ENCODE measurements at regions not wholly inside any gene's neighbourhood (a gene's known extent, or its start where the extent isn't known, plus 50 kb on each side); places are given as distances from the start of the nearest gene placed in this dataset.
A peak's percentile ranks its signal among the peaks of the same experiment; 100 is the strongest.

DNA sequence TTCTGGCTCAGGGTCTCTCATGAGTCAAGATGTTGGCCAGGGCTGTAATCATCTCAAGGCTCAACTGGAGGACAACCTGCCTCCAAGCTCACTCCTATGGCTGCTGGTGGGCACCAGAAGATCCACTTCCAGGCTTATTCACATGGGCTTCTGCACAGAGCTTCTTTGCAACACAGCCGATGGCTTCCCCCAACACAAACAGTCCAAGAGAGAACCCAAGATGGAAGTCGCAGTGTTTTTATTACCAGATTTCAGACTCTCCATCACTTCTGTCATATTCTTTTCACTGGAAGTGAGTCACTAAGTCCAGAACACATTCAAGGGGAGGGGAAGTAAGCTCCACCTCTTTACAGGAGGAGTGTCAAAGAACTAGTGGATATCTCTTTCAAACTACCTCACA is 75.5 kb downstream of the CD164 start:
- Histone ChIP-seq H3K9me3 (replicated peaks; ENCODE audit: control insufficient read depth, insufficient read depth, low read depth, low read length) (no peaks in the 10 kb centered on the region), H3K36me3 (ENCODE audit: control insufficient read depth, insufficient read depth, low read length) (no peaks in the 10 kb centered on the region), H3K27ac (ENCODE audit: extremely low read depth, low read depth, low read length) (no peak overlapping the region), H3K4me1 (replicated peaks in 1 of 2; ENCODE audit: control insufficient read depth in 2 of 2, insufficient read depth in 2 of 2, low read length in 2 of 2) (peaks cover 44 to 67% of the 10 kb centered on the region in 2 experiments), H3K4me2 (ENCODE audit: insufficient read depth, low read length) (peak overlapping the region; percentile 0; the same call in 1 of the 2 replicates), H3K9ac (ENCODE audit: insufficient read depth in 1 of 2, low read depth in 2 of 2, low read length in 2 of 2) (no peak overlapping the region), H3K4me3 (no peak overlapping the region), H3K9me1 (ENCODE audit: control insufficient read depth, insufficient read depth, low read length) (no peaks in the 10 kb centered on the region), H3K27me3 (ENCODE audit: control insufficient read depth in 2 of 2, insufficient read depth in 2 of 2, low read length in 2 of 2) (no peaks in the 10 kb centered on the region), H3K79me2 (ENCODE audit: control insufficient read depth, insufficient read depth, low read length) (no peaks in the 10 kb centered on the region), H4K20me1 (replicated peaks; ENCODE audit: control insufficient read depth, insufficient read depth, low read length) (no peaks in the 10 kb centered on the region), H2AFZ (ENCODE audit: low read depth, low read length) (peak overlapping the region; percentile 63; the same call in 1 of the 2 replicates)
- in situ Hi-C loops (cut with MboI) = no loop called here
- peak; percentile 33 to 75 (median 47) for DNase-seq (ENCODE audit: extremely low read depth in 1 of 4, low spot score in 3 of 4)
- intact Hi-C loops (cut with micrococcal nuclease) = no loop called here
- BruUV-seq (replicated peaks) = no TSS peak
- ATAC-seq = peak; percentile 65
- 25% methylated on average over 2 of the region's 2 CpGs for WGBS (ENCODE audit: insufficient coverage, low coverage, missing lambda C conversion rate)
- POLR2A ChIA-PET = interaction anchor here (1.0 to 2.2 kb wide), 4 partner anchors 7 to 12 kb away, joined by 5 to 8 read pairs (median 6); no protein-coding TSS in a partner anchor
- FAIRE-seq = peak; percentile 77
- CTCF ChIA-PET (ENCODE audit: low intra/inter-chr PET ratio) = no interaction called here
- TF ChIP-seq ATF7 (IDR thresholded peaks at IDR 0.05) (no peak), RNF2 (IDR thresholded peaks at IDR 0.05) (no peak), ZFP30 (CRISPR knock-in tag; IDR thresholded peaks at IDR 0.05; ENCODE audit: borderline replicate concordance) (no peak), EP300 (IDR thresholded peaks at IDR 0.05; ENCODE audit: low read length) (0 out of 2 replicates have a peak, but pooled peaks have one; percentile 4), ILK (tag; IDR thresholded peaks at IDR 0.05; ENCODE audit: borderline replicate concordance, low read depth) (peak; percentile 37; the same call in 1 of the 2 replicates), ZKSCAN8 (CRISPR knock-in tag; IDR thresholded peaks at IDR 0.05) (peak; percentile 58; the same call in 1 of the 2 replicates), NFE2L1 (tag; IDR thresholded peaks at IDR 0.05; ENCODE audit: borderline replicate concordance, low read depth) (peak; percentile 6; the same call in 1 of the 2 replicates), MEIS2 (IDR thresholded peaks at IDR 0.05; ENCODE audit: partially characterized antibody) (peak; percentile 67), YY1 (IDR thresholded peaks at IDR 0.05; ENCODE audit: borderline replicate concordance in 1 of 3, control insufficient read depth in 1 of 3, extremely low read depth in 1 of 3, insufficient read depth in 3 of 3, insufficient read length in 1 of 3, insufficient replicate concordance in 2 of 3, low read depth in 1 of 3, low read length in 2 of 3) (peak in 1 of 3 experiments; percentile 17), MTA1 (IDR thresholded peaks at IDR 0.05; ENCODE audit: borderline replicate concordance) (no peak), ZNF766 (CRISPR knock-in tag; conservative IDR thresholded peaks at IDR 0.05) (0 out of 2 replicates have a peak, but pooled peaks have one; percentile 36), DDX20 (tag; IDR thresholded peaks at IDR 0.05; ENCODE audit: low read depth) (peak; percentile 87), PTTG1 (tag; IDR thresholded peaks at IDR 0.05; ENCODE audit: low read depth) (peak; percentile 76), SMARCE1 (IDR thresholded peaks at IDR 0.05) (0 out of 2 replicates have a peak, but pooled peaks have one; percentile 34), HDAC8 (tag; IDR thresholded peaks at IDR 0.05) (peak; percentile 82), ETV1 (tag; conservative IDR thresholded peaks at IDR 0.05; ENCODE audit: low read depth) (0 out of 2 replicates have a peak, but pooled peaks have one; percentile 12)
- TF ChIP-seq, protein P1, sequence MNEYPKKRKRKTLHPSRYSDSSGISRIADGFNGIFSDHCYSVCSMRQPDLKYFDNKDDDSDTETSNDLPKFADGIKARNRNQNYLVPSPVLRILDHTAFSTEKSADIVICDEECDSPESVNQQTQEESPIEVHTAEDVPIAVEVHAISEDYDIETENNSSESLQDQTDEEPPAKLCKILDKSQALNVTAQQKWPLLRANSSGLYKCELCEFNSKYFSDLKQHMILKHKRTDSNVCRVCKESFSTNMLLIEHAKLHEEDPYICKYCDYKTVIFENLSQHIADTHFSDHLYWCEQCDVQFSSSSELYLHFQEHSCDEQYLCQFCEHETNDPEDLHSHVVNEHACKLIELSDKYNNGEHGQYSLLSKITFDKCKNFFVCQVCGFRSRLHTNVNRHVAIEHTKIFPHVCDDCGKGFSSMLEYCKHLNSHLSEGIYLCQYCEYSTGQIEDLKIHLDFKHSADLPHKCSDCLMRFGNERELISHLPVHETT (CRISPR knock-in tag; conservative IDR thresholded peaks at IDR 0.05 in 1 of 2, IDR thresholded peaks at IDR 0.05 in 1 of 2) = peak in 1 of 2 experiments; percentile 76; a peak in 1 of 4 replicates
- TF ChIP-seq, protein P2, sequence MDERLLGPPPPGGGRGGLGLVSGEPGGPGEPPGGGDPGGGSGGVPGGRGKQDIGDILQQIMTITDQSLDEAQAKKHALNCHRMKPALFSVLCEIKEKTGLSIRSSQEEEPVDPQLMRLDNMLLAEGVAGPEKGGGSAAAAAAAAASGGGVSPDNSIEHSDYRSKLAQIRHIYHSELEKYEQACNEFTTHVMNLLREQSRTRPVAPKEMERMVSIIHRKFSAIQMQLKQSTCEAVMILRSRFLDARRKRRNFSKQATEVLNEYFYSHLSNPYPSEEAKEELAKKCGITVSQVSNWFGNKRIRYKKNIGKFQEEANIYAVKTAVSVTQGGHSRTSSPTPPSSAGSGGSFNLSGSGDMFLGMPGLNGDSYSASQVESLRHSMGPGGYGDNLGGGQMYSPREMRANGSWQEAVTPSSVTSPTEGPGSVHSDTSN (CRISPR knock-in tag; IDR thresholded peaks at IDR 0.05; ENCODE audit: low read depth) = no peak
- TF ChIP-seq, protein P2 (tag; conservative IDR thresholded peaks at IDR 0.05; ENCODE audit: low read depth) = peak; percentile 67

Data from K562 (cell line).